SK-N-SH treated with all-trans-retinoic acid at 6 μM for 48 hours (cell line): ENCODE measurements at regions not wholly inside any gene's neighbourhood (a gene's known extent, or its start where the extent isn't known, plus 50 kb on each side); places are given as distances from the start of the nearest gene placed in this dataset.

Experiments used
- ISL1 ChIP-seq: fragments of 250-450 bp; sonication (Bioruptor Pico); IDR thresholded peaks from 2 replicates; pipeline ENCODE4 v2.1.2; 2022; ENCODE audit warnings: mild to moderate bottlenecking, moderate library complexity
- OSR1 ChIP-seq: fragments of 250-450 bp; sonication (Bioruptor Pico); IDR thresholded peaks from 2 replicates; pipeline ENCODE4 v1.8.0; 2022; ENCODE audit warnings: moderate library complexity, mild to moderate bottlenecking, inconsistent platforms
- POU6F1 ChIP-seq: fragments of 250-450 bp; sonication (Bioruptor Pico); IDR thresholded peaks from 2 replicates; pipeline ENCODE4 v1.8.0; 2021; ENCODE audit warnings: low read depth, mild to moderate bottlenecking, moderate library complexity, borderline replicate concordance
- RARB ChIP-seq: fragments of 250-450 bp; sonication (Bioruptor Pico); IDR thresholded peaks from 2 replicates; pipeline ENCODE4 v1.8.0; 2021; ENCODE audit warnings: mild to moderate bottlenecking, moderate library complexity
- SNAI2 ChIP-seq: fragments of 250-450 bp; sonication (Bioruptor Pico); IDR thresholded peaks from 2 replicates; pipeline ENCODE4 v1.5.0; 2020; ENCODE audit warnings: mild to moderate bottlenecking, moderate library complexity
- TOX ChIP-seq: fragments of 250-450 bp; sonication (Bioruptor Pico); IDR thresholded peaks from 2 replicates; pipeline ENCODE4 v1.8.0; 2021; ENCODE audit warnings: mild to moderate bottlenecking, moderate library complexity, borderline replicate concordance
- TSHZ2 ChIP-seq: fragments of 250-450 bp; sonication (Bioruptor Pico); IDR thresholded peaks from 2 replicates; pipeline ENCODE4 v1.5.0; 2020; ENCODE audit warnings: mild to moderate bottlenecking, moderate library complexity
- ZFP3 ChIP-seq: fragments of 250-450 bp; sonication (Bioruptor Pico); IDR thresholded peaks from 2 replicates; pipeline ENCODE4 v1.5.0; 2020; ENCODE audit warnings: mild to moderate bottlenecking, moderate library complexity
- ZFP30 ChIP-seq: fragments of 450-650 bp; formaldehyde crosslinking; IDR thresholded peaks from 2 replicates; pipeline ENCODE4 v1.5.0; 2022; ENCODE audit warnings: mild to moderate bottlenecking, moderate library complexity
- ZNF70 ChIP-seq: fragments of 450-650 bp; formaldehyde crosslinking; IDR thresholded peaks from 2 replicates; pipeline ENCODE4 v1.5.0; 2020; ENCODE audit warnings: mild to moderate bottlenecking, moderate library complexity
- ZNF8 ChIP-seq: fragments of 450-650 bp; formaldehyde crosslinking; IDR thresholded peaks from 2 replicates; pipeline ENCODE4 v1.5.0; 2020; ENCODE audit warnings: mild to moderate bottlenecking, moderate library complexity
- TF ChIP-seq, protein P1 (sequence below): fragments of 250-450 bp; sonication (Bioruptor Pico); IDR thresholded peaks from 2 replicates; pipeline ENCODE4 v1.8.0; 2020; ENCODE audit warnings: mild to moderate bottlenecking, moderate library complexity, borderline replicate concordance

DNA sequence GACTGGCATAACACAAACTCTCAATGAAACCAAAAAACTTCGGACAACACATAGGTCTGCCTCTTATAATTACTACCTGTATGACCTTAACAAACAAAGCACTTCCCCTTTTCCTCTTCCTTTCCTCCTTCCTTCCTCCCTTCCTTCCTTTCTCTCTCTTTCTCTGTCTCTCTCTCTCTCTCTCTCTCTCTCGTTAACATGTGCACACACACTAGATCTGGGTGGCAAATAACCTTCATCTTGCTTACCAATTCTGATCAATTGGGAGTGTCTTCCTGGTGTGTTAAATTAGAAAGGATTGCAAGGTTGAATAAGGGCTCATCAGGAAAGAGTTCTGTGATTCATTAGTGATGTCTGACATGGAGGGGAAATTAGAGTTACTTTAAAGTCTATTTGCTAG, 307.8 kb upstream of the PRKD1 start:
- TF ChIP-seq ZNF70: no peak
- no peak for TF ChIP-seq SNAI2 (CRISPR knock-in tag)
- no peak for TF ChIP-seq TSHZ2 (CRISPR knock-in tag)
- no peak for TF ChIP-seq ZNF8 (CRISPR knock-in tag)
- TF ChIP-seq TOX (CRISPR knock-in tag): no peak
- TF ChIP-seq OSR1: no peak
- TF ChIP-seq, protein P1, sequence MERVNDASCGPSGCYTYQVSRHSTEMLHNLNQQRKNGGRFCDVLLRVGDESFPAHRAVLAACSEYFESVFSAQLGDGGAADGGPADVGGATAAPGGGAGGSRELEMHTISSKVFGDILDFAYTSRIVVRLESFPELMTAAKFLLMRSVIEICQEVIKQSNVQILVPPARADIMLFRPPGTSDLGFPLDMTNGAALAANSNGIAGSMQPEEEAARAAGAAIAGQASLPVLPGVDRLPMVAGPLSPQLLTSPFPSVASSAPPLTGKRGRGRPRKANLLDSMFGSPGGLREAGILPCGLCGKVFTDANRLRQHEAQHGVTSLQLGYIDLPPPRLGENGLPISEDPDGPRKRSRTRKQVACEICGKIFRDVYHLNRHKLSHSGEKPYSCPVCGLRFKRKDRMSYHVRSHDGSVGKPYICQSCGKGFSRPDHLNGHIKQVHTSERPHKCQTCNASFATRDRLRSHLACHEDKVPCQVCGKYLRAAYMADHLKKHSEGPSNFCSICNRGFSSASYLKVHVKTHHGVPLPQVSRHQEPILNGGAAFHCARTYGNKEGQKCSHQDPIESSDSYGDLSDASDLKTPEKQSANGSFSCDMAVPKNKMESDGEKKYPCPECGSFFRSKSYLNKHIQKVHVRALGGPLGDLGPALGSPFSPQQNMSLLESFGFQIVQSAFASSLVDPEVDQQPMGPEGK (CRISPR knock-in tag): no peak
- TF ChIP-seq ISL1 (CRISPR knock-in tag): no peak
- no peak for TF ChIP-seq RARB
- no peak for TF ChIP-seq POU6F1
- TF ChIP-seq ZFP3: no peak
- no peak for TF ChIP-seq ZFP30 (CRISPR knock-in tag)
